Fibroblast of lung (primary cell): ENCODE measurements at regions not wholly inside any gene's neighbourhood (a gene's known extent, or its start where the extent isn't known, plus 50 kb on each side); places are given as distances from the start of the nearest gene placed in this dataset.

Experiments
- CTCF ChIP-seq, 2 donors: IDR thresholded peaks in 1 of 2; conservative IDR thresholded peaks in 1 of 2; 1 replicate in 1 of 2; 2 replicates in 1 of 2; pipeline ENCODE4 v1.5.1; 2011 to 2012; ENCODE audit warnings: low read length in 2 of 2, control low read depth in 1 of 2, inconsistent platforms in 1 of 2, low read depth in 1 of 2, mild to moderate bottlenecking in 1 of 2
- EZH2 ChIP-seq: IDR thresholded peaks from 2 replicates; pipeline ENCODE4 v1.5.1; 2012; ENCODE audit warnings: low read length, control low read depth, mild to moderate bottlenecking; ENCODE audit errors: missing control alignments

DNA sequence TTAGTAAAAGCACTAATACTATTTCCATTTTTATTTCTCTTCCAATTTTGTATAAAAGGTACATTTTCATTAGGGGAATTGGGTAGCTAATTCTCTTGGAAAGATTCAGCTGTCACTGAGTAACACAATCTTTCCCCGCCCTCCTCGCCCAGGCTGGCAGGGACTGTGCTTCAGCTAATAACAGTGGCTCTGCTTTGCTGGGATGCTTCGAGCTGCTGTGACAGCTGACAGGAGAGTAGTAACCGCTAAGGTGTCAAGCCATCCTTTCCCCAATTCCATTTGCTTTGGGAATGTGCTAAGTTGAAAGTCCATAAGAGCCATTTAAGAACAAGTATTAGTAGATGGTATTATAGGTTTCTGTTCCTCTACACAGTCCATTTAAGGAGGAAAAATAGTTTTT lies 106.7 kb upstream of the NRIP1 start:
- TF ChIP-seq CTCF (conservative IDR thresholded peaks at IDR 0.05 in 1 of 2, IDR thresholded peaks at IDR 0.05 in 1 of 2; ENCODE audit: low read depth in 1 of 2, low read length in 2 of 2) (no peak), EZH2 (no peak)
